GM23338 (cell line): ENCODE measurements at regions not wholly inside any gene's neighbourhood (a gene's known extent, or its start where the extent isn't known, plus 50 kb on each side); places are given as distances from the start of the nearest gene placed in this dataset.

Source experiments
- ATAC-seq: fragments of 200-7000 bp; cut with Tn5 transposase; 3 replicates; pipeline ENCODE4 v1.9.1; 2020
- DNase-seq: peaks from one replicate; pipeline ENCODE4 v3.0.0-alpha.2; 2015; ENCODE audit warnings: low spot score
- H2AFZ ChIP-seq: fragments of 200-600 bp; sonication (generic); 2 replicates; pipeline ENCODE4 v1.8.0; 2016; ENCODE audit warnings: antibody characterized with exemption, mild to moderate bottlenecking, moderate library complexity
- H3F3A ChIP-seq: fragments of 200-600 bp; sonication (generic); replicated peaks from 2 replicates; pipeline ENCODE4 v1.8.0; 2017; ENCODE audit warnings: antibody characterized with exemption, mixed run types, low read depth
- H3K27ac ChIP-seq: fragments of 200-600 bp; sonication (generic); 2 replicates; pipeline ENCODE4 v1.6.1; 2016; ENCODE audit warnings: low read depth
- H3K27me3 ChIP-seq: fragments of 200-600 bp; sonication (generic); 2 replicates; pipeline ENCODE4 v1.8.0; 2016; ENCODE audit warnings: mild to moderate bottlenecking, mixed run types, moderate library complexity; ENCODE audit not compliant: insufficient read depth
- H3K36me3 ChIP-seq: fragments of 200-600 bp; sonication (generic); 2 replicates; pipeline ENCODE4 v1.8.0; 2016; ENCODE audit warnings: mild to moderate bottlenecking; ENCODE audit not compliant: insufficient read depth
- H3K4me1 ChIP-seq: fragments of 200-600 bp; sonication (generic); 2 replicates; pipeline ENCODE4 v1.8.0; 2016; ENCODE audit warnings: mild to moderate bottlenecking, moderate library complexity; ENCODE audit not compliant: insufficient read depth
- H3K4me2 ChIP-seq: fragments of 200-600 bp; sonication (generic); 2 replicates; pipeline ENCODE4 v1.7.1; 2017; ENCODE audit warnings: mixed run types
- H3K4me3 ChIP-seq: fragments of 200-600 bp; sonication (generic); 2 replicates; pipeline ENCODE4 v1.6.1; 2016; ENCODE audit warnings: mixed run types
- H3K79me2 ChIP-seq: fragments of 200-600 bp; sonication (generic); replicated peaks from 2 replicates; pipeline ENCODE4 v1.8.0; 2017; ENCODE audit warnings: mild to moderate bottlenecking; ENCODE audit not compliant: insufficient read depth
- H3K9me2 ChIP-seq: fragments of 200-600 bp; sonication (generic); 2 replicates; pipeline ENCODE4 v1.8.0; 2017; ENCODE audit not compliant: insufficient read depth
- H4K20me1 ChIP-seq: fragments of 200-600 bp; sonication (generic); replicated peaks from 2 replicates; pipeline ENCODE4 v1.8.0; 2017; ENCODE audit warnings: mild to moderate bottlenecking; ENCODE audit not compliant: insufficient read depth
- H3K27ac Mint-ChIP-seq: 2 replicates; pipeline ENCODE4 v1.8.0; 2020; ENCODE audit warnings: inconsistent platforms, mild to moderate bottlenecking, moderate library complexity, mixed read lengths
- H3K27me3 Mint-ChIP-seq: 3 replicates; pipeline ENCODE4 v1.8.0; 2022; ENCODE audit warnings: low read depth, mild to moderate bottlenecking, moderate library complexity, mixed read lengths, inconsistent platforms; ENCODE audit not compliant: insufficient read depth, poor library complexity
- H3K36me3 Mint-ChIP-seq: 3 replicates; pipeline ENCODE4 v1.8.0; 2021; ENCODE audit warnings: low read depth, mild to moderate bottlenecking, inconsistent platforms, moderate library complexity, mixed read lengths
- H3K4me1 Mint-ChIP-seq: 3 replicates; pipeline ENCODE4 v1.8.0; 2020; ENCODE audit warnings: mild to moderate bottlenecking, inconsistent platforms, mixed read lengths
- H3K4me3 Mint-ChIP-seq: 3 replicates; pipeline ENCODE4 v1.8.0; 2021; ENCODE audit warnings: moderate library complexity, mild to moderate bottlenecking, inconsistent platforms, mixed read lengths
- H3K9me3 Mint-ChIP-seq: 3 replicates; pipeline ENCODE4 v1.8.0; 2020; ENCODE audit warnings: moderate library complexity, mild to moderate bottlenecking, inconsistent platforms, mixed read lengths
- CREB1 ChIP-seq: fragments of 250-450 bp; sonication (Bioruptor Pico); IDR thresholded peaks from 2 replicates; pipeline ENCODE4 v1.5.0; 2020; ENCODE audit warnings: low read depth, mild to moderate bottlenecking, moderate library complexity
- EZH2 ChIP-seq: fragments of 200-600 bp; sonication (generic); IDR thresholded peaks from one replicate; pipeline ENCODE4 v1.8.0; 2017; ENCODE audit warnings: antibody characterized with exemption, mild to moderate bottlenecking, low read depth; ENCODE audit not compliant: unreplicated experiment
- EZH2phosphoT487 ChIP-seq: fragments of 200-600 bp; sonication (generic); IDR thresholded peaks from one replicate; pipeline ENCODE4 v1.8.1; 2018; ENCODE audit warnings: antibody characterized with exemption; ENCODE audit not compliant: unreplicated experiment
- JUNB ChIP-seq: IDR thresholded peaks from one replicate; pipeline ENCODE4 v1.6.1; 2016; ENCODE audit warnings: antibody characterized with exemption; ENCODE audit not compliant: unreplicated experiment
- POLR2AphosphoS5 ChIP-seq: IDR thresholded peaks from 2 replicates; pipeline ENCODE4 v1.6.1; 2016; ENCODE audit warnings: antibody characterized with exemption, low read depth
- STAT1 ChIP-seq: IDR thresholded peaks from one replicate; pipeline ENCODE4 v1.6.1; 2016; ENCODE audit warnings: antibody characterized with exemption; ENCODE audit not compliant: unreplicated experiment
- ZNF114 ChIP-seq: fragments of 250-450 bp; sonication (Bioruptor Pico); IDR thresholded peaks from 2 replicates; pipeline ENCODE4 v1.5.0; 2020; ENCODE audit warnings: mild to moderate bottlenecking, moderate library complexity
- ZNF331 ChIP-seq: fragments of 250-450 bp; sonication (Bioruptor Pico); IDR thresholded peaks from 2 replicates; pipeline ENCODE4 v1.5.0; 2020; ENCODE audit warnings: low read depth, mild to moderate bottlenecking, moderate library complexity
- TF ChIP-seq, protein P1 (sequence below): IDR thresholded peaks from 2 replicates; pipeline ENCODE4 v1.6.1; 2016; ENCODE audit warnings: antibody characterized with exemption
- TF ChIP-seq, protein P2 (sequence below), 2 experiments: fragments of 200-600 bp in 1 of 2; sonication (generic) in 1 of 2; conservative IDR thresholded peaks; 2 replicates each; pipeline versions ENCODE4 v1.5.1 to v1.6.1; 2016 to 2017; ENCODE audit warnings: antibody characterized with exemption in 2 of 2, low read depth in 2 of 2, mild to moderate bottlenecking in 2 of 2, moderate library complexity in 1 of 2
- TF ChIP-seq, protein P3 (sequence below): fragments of 250-450 bp; sonication (Bioruptor Pico); IDR thresholded peaks from 2 replicates; pipeline ENCODE4 v1.5.0; 2020; ENCODE audit warnings: mild to moderate bottlenecking, moderate library complexity

DNA sequence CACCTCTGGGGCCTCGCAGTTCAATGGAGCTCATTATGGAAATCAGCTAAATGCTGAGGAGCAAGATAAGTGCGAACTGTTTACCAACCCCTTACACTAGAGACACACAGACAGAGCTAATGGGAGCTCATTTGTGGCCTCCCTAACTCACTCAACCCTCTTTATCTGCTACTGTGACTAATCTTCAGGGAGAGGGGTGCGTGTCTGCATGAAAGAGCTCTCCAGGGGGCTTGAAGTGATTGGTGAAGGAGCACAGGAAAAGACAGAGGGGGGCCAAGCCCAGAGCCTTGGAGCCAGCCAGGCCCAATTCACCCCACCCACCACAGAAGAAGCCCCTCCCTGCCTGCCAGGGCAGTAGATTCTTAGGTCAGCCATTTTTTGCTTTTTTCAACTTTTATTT is 466.8 kb upstream of the BRINP1 start (continued):
- TF ChIP-seq, protein P1, sequence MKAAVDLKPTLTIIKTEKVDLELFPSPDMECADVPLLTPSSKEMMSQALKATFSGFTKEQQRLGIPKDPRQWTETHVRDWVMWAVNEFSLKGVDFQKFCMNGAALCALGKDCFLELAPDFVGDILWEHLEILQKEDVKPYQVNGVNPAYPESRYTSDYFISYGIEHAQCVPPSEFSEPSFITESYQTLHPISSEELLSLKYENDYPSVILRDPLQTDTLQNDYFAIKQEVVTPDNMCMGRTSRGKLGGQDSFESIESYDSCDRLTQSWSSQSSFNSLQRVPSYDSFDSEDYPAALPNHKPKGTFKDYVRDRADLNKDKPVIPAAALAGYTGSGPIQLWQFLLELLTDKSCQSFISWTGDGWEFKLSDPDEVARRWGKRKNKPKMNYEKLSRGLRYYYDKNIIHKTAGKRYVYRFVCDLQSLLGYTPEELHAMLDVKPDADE: no peak
- no peak for TF ChIP-seq STAT1
- no peak for TF ChIP-seq JUNB
- no peak for TF ChIP-seq ZNF331 (CRISPR knock-in tag)

DNA sequence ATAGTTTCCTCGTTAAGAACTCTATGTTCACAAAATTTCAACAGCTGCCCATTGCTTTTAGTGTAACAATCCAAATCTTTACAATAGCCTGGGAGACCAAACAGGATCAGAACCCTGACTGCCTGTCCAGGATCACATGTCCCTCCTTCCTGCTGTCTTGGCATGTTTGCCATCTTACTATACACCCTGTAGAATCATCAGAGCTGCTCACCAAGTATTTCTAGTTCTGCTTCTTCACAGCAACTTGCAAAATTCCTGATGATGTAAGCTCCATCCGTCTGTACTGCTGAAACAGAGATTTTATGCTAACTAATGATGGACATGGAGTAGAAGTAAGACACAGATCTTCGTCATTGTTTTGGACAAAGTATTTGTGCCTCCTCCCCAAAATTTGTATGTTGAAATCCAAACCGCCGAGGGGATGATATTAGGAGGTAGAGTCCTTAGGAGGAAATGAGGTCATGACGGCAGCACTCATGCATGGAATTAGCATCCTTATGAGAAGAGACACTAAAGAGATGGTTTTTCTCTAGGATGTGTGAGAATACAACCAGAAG is 464.9 kb upstream of the BRINP1 start:
- Mint-ChIP-seq H3K4me1 (peaks cover 7% of the 10 kb centered on the region; the same call in 2 of the 3 replicates), H3K4me3 (no peak overlapping the region), H3K9me3 (no peaks in the 10 kb centered on the region), H3K27me3 (peaks cover 1% of the 10 kb centered on the region), H3K36me3 (no peaks in the 10 kb centered on the region), H3K27ac (no peak overlapping the region)
- Histone ChIP-seq H3K4me3 (no peak overlapping the region), H3K79me2 (no peaks in the 10 kb centered on the region), H3K4me2 (no peak overlapping the region), H4K20me1 (no peaks in the 10 kb centered on the region), H2AFZ (no peak overlapping the region), H3F3A (no peaks in the 10 kb centered on the region), H3K9me2 (no peaks in the 10 kb centered on the region; the same call in 1 of the 2 replicates), H3K36me3 (no peaks in the 10 kb centered on the region), H3K4me1 (no peaks in the 10 kb centered on the region), H3K27me3 (no peaks in the 10 kb centered on the region), H3K27ac (no peak overlapping the region)
- ATAC-seq (no peak), DNase-seq (no peak)
- TF ChIP-seq, protein P2, sequence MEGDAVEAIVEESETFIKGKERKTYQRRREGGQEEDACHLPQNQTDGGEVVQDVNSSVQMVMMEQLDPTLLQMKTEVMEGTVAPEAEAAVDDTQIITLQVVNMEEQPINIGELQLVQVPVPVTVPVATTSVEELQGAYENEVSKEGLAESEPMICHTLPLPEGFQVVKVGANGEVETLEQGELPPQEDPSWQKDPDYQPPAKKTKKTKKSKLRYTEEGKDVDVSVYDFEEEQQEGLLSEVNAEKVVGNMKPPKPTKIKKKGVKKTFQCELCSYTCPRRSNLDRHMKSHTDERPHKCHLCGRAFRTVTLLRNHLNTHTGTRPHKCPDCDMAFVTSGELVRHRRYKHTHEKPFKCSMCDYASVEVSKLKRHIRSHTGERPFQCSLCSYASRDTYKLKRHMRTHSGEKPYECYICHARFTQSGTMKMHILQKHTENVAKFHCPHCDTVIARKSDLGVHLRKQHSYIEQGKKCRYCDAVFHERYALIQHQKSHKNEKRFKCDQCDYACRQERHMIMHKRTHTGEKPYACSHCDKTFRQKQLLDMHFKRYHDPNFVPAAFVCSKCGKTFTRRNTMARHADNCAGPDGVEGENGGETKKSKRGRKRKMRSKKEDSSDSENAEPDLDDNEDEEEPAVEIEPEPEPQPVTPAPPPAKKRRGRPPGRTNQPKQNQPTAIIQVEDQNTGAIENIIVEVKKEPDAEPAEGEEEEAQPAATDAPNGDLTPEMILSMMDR (conservative IDR thresholded peaks at IDR 0.05; ENCODE audit: low read depth in 2 of 2): no peak
- TF ChIP-seq STAT1 (no peak), ZNF331 (CRISPR knock-in tag) (no peak), ZNF114 (no peak), EZH2 (no peak), EZH2phosphoT487 (no peak), JUNB (no peak), POLR2AphosphoS5 (no peak), CREB1 (CRISPR knock-in tag) (no peak)
- TF ChIP-seq, protein P3, sequence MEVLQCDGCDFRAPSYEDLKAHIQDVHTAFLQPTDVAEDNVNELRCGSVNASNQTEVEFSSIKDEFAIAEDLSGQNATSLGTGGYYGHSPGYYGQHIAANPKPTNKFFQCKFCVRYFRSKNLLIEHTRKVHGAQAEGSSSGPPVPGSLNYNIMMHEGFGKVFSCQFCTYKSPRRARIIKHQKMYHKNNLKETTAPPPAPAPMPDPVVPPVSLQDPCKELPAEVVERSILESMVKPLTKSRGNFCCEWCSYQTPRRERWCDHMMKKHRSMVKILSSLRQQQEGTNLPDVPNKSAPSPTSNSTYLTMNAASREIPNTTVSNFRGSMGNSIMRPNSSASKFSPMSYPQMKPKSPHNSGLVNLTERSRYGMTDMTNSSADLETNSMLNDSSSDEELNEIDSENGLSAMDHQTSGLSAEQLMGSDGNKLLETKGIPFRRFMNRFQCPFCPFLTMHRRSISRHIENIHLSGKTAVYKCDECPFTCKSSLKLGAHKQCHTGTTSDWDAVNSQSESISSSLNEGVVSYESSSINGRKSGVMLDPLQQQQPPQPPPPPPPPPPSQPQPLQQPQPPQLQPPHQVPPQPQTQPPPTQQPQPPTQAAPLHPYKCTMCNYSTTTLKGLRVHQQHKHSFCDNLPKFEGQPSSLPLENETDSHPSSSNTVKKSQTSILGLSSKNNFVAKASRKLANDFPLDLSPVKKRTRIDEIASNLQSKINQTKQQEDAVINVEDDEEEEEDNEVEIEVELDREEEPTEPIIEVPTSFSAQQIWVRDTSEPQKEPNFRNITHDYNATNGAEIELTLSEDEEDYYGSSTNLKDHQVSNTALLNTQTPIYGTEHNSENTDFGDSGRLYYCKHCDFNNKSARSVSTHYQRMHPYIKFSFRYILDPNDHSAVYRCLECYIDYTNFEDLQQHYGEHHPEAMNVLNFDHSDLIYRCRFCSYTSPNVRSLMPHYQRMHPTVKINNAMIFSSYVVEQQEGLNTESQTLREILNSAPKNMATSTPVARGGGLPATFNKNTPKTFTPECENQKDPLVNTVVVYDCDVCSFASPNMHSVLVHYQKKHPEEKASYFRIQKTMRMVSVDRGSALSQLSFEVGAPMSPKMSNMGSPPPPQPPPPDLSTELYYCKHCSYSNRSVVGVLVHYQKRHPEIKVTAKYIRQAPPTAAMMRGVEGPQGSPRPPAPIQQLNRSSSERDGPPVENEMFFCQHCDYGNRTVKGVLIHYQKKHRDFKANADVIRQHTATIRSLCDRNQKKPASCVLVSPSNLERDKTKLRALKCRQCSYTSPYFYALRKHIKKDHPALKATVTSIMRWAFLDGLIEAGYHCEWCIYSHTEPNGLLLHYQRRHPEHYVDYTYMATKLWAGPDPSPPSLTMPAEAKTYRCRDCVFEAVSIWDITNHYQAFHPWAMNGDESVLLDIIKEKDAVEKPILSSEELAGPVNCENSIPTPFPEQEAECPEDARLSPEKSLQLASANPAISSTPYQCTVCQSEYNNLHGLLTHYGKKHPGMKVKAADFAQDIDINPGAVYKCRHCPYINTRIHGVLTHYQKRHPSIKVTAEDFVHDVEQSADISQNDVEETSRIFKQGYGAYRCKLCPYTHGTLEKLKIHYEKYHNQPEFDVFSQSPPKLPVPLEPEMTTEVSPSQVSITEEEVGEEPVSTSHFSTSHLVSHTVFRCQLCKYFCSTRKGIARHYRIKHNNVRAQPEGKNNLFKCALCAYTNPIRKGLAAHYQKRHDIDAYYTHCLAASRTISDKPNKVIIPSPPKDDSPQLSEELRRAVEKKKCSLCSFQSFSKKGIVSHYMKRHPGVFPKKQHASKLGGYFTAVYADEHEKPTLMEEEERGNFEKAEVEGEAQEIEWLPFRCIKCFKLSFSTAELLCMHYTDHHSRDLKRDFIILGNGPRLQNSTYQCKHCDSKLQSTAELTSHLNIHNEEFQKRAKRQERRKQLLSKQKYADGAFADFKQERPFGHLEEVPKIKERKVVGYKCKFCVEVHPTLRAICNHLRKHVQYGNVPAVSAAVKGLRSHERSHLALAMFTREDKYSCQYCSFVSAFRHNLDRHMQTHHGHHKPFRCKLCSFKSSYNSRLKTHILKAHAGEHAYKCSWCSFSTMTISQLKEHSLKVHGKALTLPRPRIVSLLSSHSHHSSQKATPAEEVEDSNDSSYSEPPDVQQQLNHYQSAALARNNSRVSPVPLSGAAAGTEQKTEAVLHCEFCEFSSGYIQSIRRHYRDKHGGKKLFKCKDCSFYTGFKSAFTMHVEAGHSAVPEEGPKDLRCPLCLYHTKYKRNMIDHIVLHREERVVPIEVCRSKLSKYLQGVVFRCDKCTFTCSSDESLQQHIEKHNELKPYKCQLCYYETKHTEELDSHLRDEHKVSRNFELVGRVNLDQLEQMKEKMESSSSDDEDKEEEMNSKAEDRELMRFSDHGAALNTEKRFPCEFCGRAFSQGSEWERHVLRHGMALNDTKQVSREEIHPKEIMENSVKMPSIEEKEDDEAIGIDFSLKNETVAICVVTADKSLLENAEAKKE: no peak
- TF ChIP-seq, protein P1: no peak
